VCaP (cell line): ENCODE measurements at regions not wholly inside any gene's neighbourhood (a gene's known extent, or its start where the extent isn't known, plus 50 kb on each side); places are given as distances from the start of the nearest gene placed in this dataset.
"Not testable (repeated sequence)": the region's sequence is repeated elsewhere in the genome, so short reads cannot be mapped to it uniquely, and the experiment has no call there.

Experiments
- H3K27ac ChIP-seq: fragments of 450-650 bp; 2 replicates; pipeline ENCODE4 v1.5.1; 2017
- TF ChIP-seq, protein P1 (sequence below): fragments of 450-650 bp; conservative IDR thresholded peaks from 2 replicates; pipeline ENCODE4 v1.5.1; 2017; ENCODE audit warnings: mild to moderate bottlenecking, moderate library complexity

DNA sequence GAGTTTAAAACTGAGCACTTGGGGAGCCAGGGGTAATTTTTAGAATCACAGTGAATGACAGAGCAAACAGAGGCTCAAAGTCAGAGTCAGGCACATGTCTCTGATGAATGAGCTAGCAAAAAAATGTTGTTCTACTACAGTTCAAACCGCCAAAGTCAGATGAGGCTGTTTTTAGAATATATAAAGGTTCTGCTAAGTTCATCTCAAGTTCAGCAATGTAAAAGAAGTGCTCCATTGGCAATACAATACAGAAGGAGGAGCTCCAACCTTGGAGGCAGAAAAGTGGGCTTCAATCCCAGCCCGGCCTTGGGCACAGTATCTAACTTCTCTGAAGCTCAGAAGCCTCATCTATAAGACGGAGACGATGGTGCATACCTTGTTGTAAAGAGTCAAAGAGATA is 70.1 kb upstream of the IPO5 start:
- TF ChIP-seq, protein P1, sequence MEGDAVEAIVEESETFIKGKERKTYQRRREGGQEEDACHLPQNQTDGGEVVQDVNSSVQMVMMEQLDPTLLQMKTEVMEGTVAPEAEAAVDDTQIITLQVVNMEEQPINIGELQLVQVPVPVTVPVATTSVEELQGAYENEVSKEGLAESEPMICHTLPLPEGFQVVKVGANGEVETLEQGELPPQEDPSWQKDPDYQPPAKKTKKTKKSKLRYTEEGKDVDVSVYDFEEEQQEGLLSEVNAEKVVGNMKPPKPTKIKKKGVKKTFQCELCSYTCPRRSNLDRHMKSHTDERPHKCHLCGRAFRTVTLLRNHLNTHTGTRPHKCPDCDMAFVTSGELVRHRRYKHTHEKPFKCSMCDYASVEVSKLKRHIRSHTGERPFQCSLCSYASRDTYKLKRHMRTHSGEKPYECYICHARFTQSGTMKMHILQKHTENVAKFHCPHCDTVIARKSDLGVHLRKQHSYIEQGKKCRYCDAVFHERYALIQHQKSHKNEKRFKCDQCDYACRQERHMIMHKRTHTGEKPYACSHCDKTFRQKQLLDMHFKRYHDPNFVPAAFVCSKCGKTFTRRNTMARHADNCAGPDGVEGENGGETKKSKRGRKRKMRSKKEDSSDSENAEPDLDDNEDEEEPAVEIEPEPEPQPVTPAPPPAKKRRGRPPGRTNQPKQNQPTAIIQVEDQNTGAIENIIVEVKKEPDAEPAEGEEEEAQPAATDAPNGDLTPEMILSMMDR, result no peak

DNA sequence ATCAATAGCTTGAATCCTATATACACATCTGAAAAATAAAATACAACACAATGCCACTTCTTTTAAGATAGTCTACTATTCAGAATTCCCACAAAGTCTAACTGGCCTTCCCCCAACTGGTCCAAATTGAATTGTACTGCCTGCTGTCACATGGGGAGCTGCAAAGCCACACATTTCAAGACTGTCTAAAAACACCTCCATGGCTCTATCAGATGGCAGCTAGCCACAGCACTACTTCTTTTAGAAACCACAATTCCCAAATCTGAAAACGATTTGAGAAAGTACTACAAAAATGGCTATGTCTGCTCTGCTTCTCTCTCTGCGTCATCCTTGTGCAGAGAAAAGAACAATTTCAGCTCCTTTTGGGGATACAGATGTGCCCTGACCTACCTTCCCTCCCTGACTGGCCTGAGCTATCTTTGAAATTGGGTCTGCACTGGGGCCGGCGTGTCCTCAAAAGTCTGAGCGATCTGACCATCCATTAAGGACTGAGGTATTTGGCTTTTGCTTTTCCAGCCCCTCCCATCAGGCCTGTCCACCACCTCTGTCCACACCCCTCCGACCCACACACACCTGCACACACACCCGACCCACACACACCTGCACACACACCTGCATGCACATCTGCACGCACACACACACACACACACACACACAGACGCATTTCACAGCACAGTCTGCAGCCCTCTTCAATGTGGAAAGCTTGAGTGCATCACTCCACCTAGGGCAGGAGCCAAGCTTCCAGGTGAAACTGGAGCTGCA is 68.6 kb upstream of the IPO5 start:
- TF ChIP-seq, protein P1, result no peak
- H3K27ac ChIP-seq, result no peak overlapping the region

More for the DNA sequence above, 70.1 kb upstream of the IPO5 start:
- H3K27ac ChIP-seq, result no peak overlapping the region

DNA sequence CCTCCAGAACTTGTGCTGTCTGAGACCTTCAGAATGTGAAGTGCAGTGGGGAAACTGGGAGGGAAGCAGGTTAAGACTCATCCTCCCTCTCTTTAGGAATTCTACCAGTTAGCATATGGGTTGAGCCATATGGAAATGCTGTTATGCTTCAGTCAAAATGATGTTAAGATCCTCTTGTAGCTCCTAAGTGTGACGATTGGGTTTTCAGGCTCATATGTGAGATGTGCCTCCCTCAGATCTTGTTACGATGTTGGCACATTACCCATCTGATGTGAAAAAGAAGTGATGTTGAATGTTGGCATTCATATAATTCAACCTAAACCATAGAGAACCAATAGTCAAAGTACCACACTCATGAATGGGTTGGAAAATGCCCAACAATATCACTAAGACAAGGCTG is 67.8 kb upstream of the IPO5 start:
- TF ChIP-seq, protein P1, result no peak
- H3K27ac ChIP-seq, result no peak overlapping the region

DNA sequence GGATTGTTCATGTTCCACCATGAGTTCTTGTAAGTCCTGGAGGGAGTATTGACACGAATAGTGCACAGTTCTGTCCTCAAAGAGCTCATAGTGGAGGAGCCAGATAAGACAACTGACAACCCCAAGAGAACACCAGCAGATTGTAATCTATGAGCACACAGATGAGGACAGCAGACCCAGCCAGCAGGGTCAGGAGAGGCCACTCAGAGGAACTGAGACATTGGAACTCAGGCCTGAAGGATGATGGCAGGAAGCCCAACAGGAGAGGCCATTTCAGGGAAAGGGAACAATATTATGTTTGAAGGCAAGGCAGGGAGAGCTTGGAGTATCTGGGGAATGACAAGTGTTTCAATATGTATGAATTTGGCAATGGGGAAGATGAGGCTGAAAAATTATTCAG is 63.7 kb upstream of the IPO5 start:
- no peak overlapping the region for H3K27ac ChIP-seq
- TF ChIP-seq, protein P1, result no peak

DNA sequence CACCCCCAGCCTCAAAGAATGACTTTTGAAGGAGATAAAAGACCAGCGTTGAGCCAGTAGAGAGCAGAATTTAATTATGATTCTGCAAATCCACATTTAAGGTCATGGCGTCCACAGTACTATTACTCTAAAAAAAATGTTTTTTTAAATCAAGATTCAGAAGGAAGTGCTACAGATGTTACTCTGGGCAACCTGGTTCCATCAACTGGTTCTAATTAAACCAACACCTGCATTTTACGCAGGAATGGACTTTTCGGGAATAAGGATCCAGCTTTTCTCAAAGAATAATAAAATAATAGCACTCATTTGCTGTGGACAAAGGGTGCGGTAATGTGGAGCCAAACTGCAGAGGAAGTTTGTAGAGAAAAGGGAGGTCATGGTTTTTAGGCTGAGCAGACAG is 62.9 kb upstream of the IPO5 start:
- no peak overlapping the region for H3K27ac ChIP-seq
- TF ChIP-seq, protein P1, result no peak

DNA sequence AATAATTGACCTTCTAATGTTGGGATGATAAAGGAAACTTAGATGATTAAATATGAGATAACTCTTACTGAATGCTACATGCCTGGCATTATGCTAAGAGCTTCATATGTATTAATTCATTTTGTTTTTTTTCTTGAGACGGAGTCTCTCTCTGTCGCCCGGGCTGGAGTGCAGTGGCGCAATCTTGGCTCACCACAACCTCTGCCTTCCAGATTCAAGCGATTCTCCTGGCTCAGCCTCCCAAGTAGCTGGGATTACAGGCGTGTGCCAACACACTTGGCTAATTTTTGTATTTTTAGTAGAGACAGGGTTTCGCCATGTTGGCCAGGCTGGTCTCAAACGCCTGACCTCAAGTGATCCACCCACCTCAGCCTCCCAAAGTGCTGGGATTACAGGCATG is 61.5 kb upstream of the IPO5 start:
- H3K27ac ChIP-seq, result not testable (repeated sequence)

DNA sequence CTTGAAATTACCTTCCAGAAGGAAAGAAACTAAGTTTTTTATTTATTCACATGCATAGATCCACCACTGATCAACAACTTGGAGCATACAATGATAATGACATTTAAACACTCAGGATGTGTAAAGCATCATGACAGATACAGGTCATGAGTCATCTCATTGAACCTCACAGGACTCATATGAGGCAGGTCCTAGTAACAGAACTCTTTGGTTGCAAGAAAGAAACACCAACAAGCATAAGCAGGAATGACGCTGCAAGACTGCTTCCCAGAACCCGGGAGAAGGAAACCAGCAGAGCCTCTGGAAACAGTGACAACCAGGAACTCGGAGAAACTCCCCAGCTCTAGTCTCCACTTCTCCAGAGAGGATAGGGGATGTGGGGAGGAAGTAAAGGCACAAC is 60.8 kb upstream of the IPO5 start:
- TF ChIP-seq, protein P1, result no peak
- no peak overlapping the region for H3K27ac ChIP-seq

DNA sequence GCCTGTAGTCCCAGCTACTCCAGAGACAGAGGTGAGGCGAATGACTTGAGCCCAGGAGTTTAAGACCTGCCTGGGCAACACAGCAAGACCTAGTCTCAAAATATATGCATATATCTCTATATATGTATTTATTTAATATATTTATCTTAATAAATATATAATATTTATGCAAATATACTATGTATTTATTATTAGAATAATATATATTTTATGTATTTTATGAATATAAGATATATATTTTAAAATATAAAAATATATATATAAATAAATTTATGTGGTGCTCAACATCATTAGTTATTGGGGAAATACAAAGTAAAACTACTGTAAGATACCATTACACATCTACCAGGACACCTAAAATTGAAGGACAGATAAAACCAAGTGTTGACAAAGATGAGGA is 58.1 kb upstream of the IPO5 start:
- TF ChIP-seq, protein P1, result no peak
- H3K27ac ChIP-seq, result no peak overlapping the region
